ENCODE measurements at regions not wholly inside any gene's neighbourhood (a gene's known extent, or its start where the extent isn't known, plus 50 kb on each side); places are given as distances from the start of the nearest gene placed in this dataset.

GRCh38 chr5:31133488-31133887 is 60.0 kb upstream of the CDH6 start:
- no peak for TF ChIP-seq CTCF (conservative IDR thresholded peaks at IDR 0.05; ENCODE audit: low read length)
- TF ChIP-seq EZH2phosphoT487 (IDR thresholded peaks at IDR 0.05; ENCODE audit: borderline replicate concordance, low read depth, low read length), result no peak

Measured in OCI-LY7 (cell line).